IMR-90 (cell line): ENCODE measurements at regions not wholly inside any gene's neighbourhood (a gene's known extent, or its start where the extent isn't known, plus 50 kb on each side); places are given as distances from the start of the nearest gene placed in this dataset.

Source experiments
- ATAC-seq: fragments of 200-7000 bp; cut with Tn5 transposase; 2 replicates; pipeline ENCODE4 v1.9.1; 2020; ENCODE audit warnings: low read depth, mild to moderate bottlenecking, moderate library complexity
- BruUV-seq: library from RNA; stranded (reverse); fragments of 400-500 nt; replicated peaks from 2 replicates; lab custom pipeline; 2021; lab: Mats Ljungman, UMichigan
- CTCF ChIA-PET: fragments of 300-600 bp; formaldehyde crosslinking; extraction: SDS; loops from one replicate; lab custom pipeline; 2021; ENCODE audit warnings: antibody characterized with exemption; lab: Yijun Ruan, JAX
- POLR2A ChIA-PET: fragments of 300-600 bp; sonication (Branson Sonifier 250); formaldehyde crosslinking; loops from one replicate; lab custom pipeline; 2022; ENCODE audit warnings: antibody characterized with exemption; ENCODE audit not compliant: unreplicated experiment; lab: Charles Lee
- DNase-seq: peaks from one replicate; pipeline ENCODE4 v3.0.0; 2013
- H2AFZ ChIP-seq: replicated peaks from 2 replicates; pipeline ENCODE3; 2013; ENCODE audit warnings: low read length, mild to moderate bottlenecking; ENCODE audit not compliant: poor library complexity
- H2AK5ac ChIP-seq: 2 replicates; pipeline ENCODE4 v1.6.1; 2013; ENCODE audit warnings: low read depth, low read length, inconsistent platforms
- H2AK9ac ChIP-seq: replicated peaks from 2 replicates; pipeline ENCODE3; 2013; ENCODE audit warnings: mild to moderate bottlenecking, low read depth, low read length, moderate library complexity; ENCODE audit not compliant: poor library complexity
- H2BK120ac ChIP-seq: 2 replicates; pipeline ENCODE4 v1.6.1; 2013; ENCODE audit warnings: low read depth, low read length, inconsistent platforms
- H2BK15ac ChIP-seq: 3 replicates; pipeline ENCODE4 v1.6.1; 2013; ENCODE audit warnings: low read depth, low read length, inconsistent platforms
- H2BK20ac ChIP-seq: 2 replicates; pipeline ENCODE4 v1.6.1; 2013; ENCODE audit warnings: low read depth, mild to moderate bottlenecking, inconsistent platforms, low read length, moderate library complexity
- H2BK5ac ChIP-seq: 2 replicates; pipeline ENCODE4 v1.6.1; 2013; ENCODE audit warnings: mild to moderate bottlenecking, low read depth, low read length, inconsistent platforms; ENCODE audit not compliant: poor library complexity, severe bottlenecking
- H3K14ac ChIP-seq: replicated peaks from 2 replicates; pipeline ENCODE4 v1.6.1; 2013; ENCODE audit warnings: low read depth, low read length, inconsistent platforms
- H3K18ac ChIP-seq: 2 replicates; pipeline ENCODE4 v1.6.1; 2013; ENCODE audit warnings: low read depth, low read length, control low read depth
- H3K23ac ChIP-seq: 2 replicates; pipeline ENCODE4 v1.6.1; 2013; ENCODE audit warnings: low read depth, low read length, inconsistent platforms
- H3K27ac ChIP-seq: 2 replicates; pipeline ENCODE4 v1.5.1; 2013; ENCODE audit warnings: mild to moderate bottlenecking, control low read depth, low read length; ENCODE audit not compliant: insufficient read depth
- H3K27me3 ChIP-seq: 2 replicates; pipeline ENCODE4 v1.6.1; 2013; ENCODE audit warnings: low read length; ENCODE audit not compliant: control insufficient read depth, insufficient read depth
- H3K36me3 ChIP-seq: 2 replicates; pipeline ENCODE4 v1.6.1; 2013; ENCODE audit warnings: low read length, mixed read lengths; ENCODE audit not compliant: control insufficient read depth, insufficient read depth
- H3K4ac ChIP-seq: 2 replicates; pipeline ENCODE4 v1.6.1; 2013; ENCODE audit warnings: low read depth, low read length, inconsistent platforms
- H3K4me1 ChIP-seq: 2 replicates; pipeline ENCODE4 v1.6.1; 2013; ENCODE audit warnings: low read length, mixed read lengths; ENCODE audit not compliant: control insufficient read depth, insufficient read depth
- H3K4me2 ChIP-seq: 2 replicates; pipeline ENCODE4 v1.6.1; 2013; ENCODE audit warnings: low read depth, mild to moderate bottlenecking, control low read depth, low read length, moderate library complexity
- H3K4me3 ChIP-seq: 2 replicates; pipeline ENCODE4 v1.5.1; 2013; ENCODE audit warnings: low read depth, mild to moderate bottlenecking, control low read depth, low read length, moderate library complexity; ENCODE audit not compliant: insufficient read depth
- H3K56ac ChIP-seq: 2 replicates; pipeline ENCODE4 v1.6.1; 2013; ENCODE audit warnings: low read length, inconsistent platforms; ENCODE audit not compliant: insufficient read depth; ENCODE audit errors: extremely low read depth
- H3K79me1 ChIP-seq, 2 experiments: 2 replicates each; pipeline ENCODE4 v1.6.1; 2013; ENCODE audit warnings: low read length in 2 of 2, inconsistent platforms in 1 of 2, low read depth in 1 of 2
- H3K9ac ChIP-seq: 2 replicates; pipeline ENCODE4 v1.6.1; 2013; ENCODE audit warnings: low read depth, low read length, control low read depth
- H3K9me1 ChIP-seq: 2 replicates; pipeline ENCODE4 v1.6.1; 2013; ENCODE audit warnings: low read length, inconsistent platforms; ENCODE audit not compliant: insufficient read depth
- H3K9me3 ChIP-seq: 2 replicates; pipeline ENCODE4 v1.6.1; 2013; ENCODE audit warnings: low read length; ENCODE audit not compliant: control insufficient read depth, insufficient read depth
- H4K20me1 ChIP-seq: 2 replicates; pipeline ENCODE4 v1.6.1; 2013; ENCODE audit warnings: low read length, inconsistent platforms; ENCODE audit not compliant: insufficient read depth
- H4K5ac ChIP-seq: 2 replicates; pipeline ENCODE4 v1.6.1; 2013; ENCODE audit warnings: mild to moderate bottlenecking, low read depth, low read length, control low read depth
- H4K8ac ChIP-seq, 2 experiments: 2 replicates each; pipeline ENCODE4 v1.6.1; 2013; ENCODE audit warnings: low read depth in 2 of 2, low read length in 2 of 2, control low read depth in 1 of 2, inconsistent platforms in 1 of 2
- H4K91ac ChIP-seq: 2 replicates; pipeline ENCODE4 v1.6.1; 2013; ENCODE audit warnings: low read depth, low read length, inconsistent platforms; ENCODE audit not compliant: insufficient read depth
- BHLHE40 ChIP-seq: fragments of 150-350 bp; IDR thresholded peaks from 2 replicates; pipeline ENCODE4 v1.6.1; 2016; ENCODE audit warnings: mild to moderate bottlenecking, low read depth, low read length
- CEBPB ChIP-seq: IDR thresholded peaks from 2 replicates; pipeline ENCODE4 v1.6.1; 2012; ENCODE audit warnings: low read depth, low read length, improper control_type of control experiment
- CHD1 ChIP-seq: IDR thresholded peaks from 2 replicates; pipeline ENCODE4 v1.6.1; 2012; ENCODE audit warnings: low read depth, low read length, improper control_type of control experiment
- CTCF ChIP-seq: conservative IDR thresholded peaks from 2 replicates; pipeline ENCODE4 v1.5.1; 2012; ENCODE audit warnings: mild to moderate bottlenecking, low read depth, low read length, improper control_type of control experiment
- ELK1 ChIP-seq: fragments of 150-350 bp; IDR thresholded peaks from 2 replicates; pipeline ENCODE4 v1.6.1; 2016; ENCODE audit warnings: low read depth, mild to moderate bottlenecking, low read length, moderate library complexity, borderline replicate concordance
- FOS ChIP-seq: fragments of 150-350 bp; IDR thresholded peaks from 2 replicates; pipeline ENCODE4 v1.6.1; 2016; ENCODE audit warnings: low read depth, low read length
- MAFK ChIP-seq: IDR thresholded peaks from 2 replicates; pipeline ENCODE4 v1.6.1; 2012; ENCODE audit warnings: low read depth, low read length, improper control_type of control experiment
- MAZ ChIP-seq: IDR thresholded peaks from 2 replicates; pipeline ENCODE4 v1.6.1; 2012; ENCODE audit warnings: low read depth, mild to moderate bottlenecking, low read length, improper control_type of control experiment, moderate library complexity, borderline replicate concordance
- MXI1 ChIP-seq: IDR thresholded peaks from 2 replicates; pipeline ENCODE4 v1.6.1; 2012; ENCODE audit warnings: low read depth, mild to moderate bottlenecking, low read length, moderate library complexity, borderline replicate concordance
- NFE2L2 ChIP-seq: fragments of 150-350 bp; IDR thresholded peaks from 2 replicates; pipeline ENCODE4 v1.6.1; 2016; ENCODE audit warnings: low read depth, mild to moderate bottlenecking, low read length
- POLR2A ChIP-seq: IDR thresholded peaks from 2 replicates; pipeline ENCODE4 v1.6.1; 2012; ENCODE audit warnings: mild to moderate bottlenecking, low read depth, low read length
- RAD21 ChIP-seq: IDR thresholded peaks from 2 replicates; pipeline ENCODE4 v1.6.1; 2012; ENCODE audit warnings: low read length, improper control_type of control experiment
- RCOR1 ChIP-seq: IDR thresholded peaks from 2 replicates; pipeline ENCODE4 v1.6.1; 2012; ENCODE audit warnings: mild to moderate bottlenecking, low read length, improper control_type of control experiment; ENCODE audit not compliant: insufficient replicate concordance
- RFX5 ChIP-seq: IDR thresholded peaks from 2 replicates; pipeline ENCODE4 v1.8.0; 2012; ENCODE audit warnings: low read depth, mild to moderate bottlenecking, low read length, moderate library complexity
- SMC3 ChIP-seq: fragments of 150-350 bp; IDR thresholded peaks from 2 replicates; pipeline ENCODE4 v1.6.1; 2016; ENCODE audit warnings: low read depth, mild to moderate bottlenecking, antibody characterized with exemption, low read length, moderate library complexity
- USF2 ChIP-seq: fragments of 150-350 bp; IDR thresholded peaks from 2 replicates; pipeline ENCODE4 v1.6.1; 2017; ENCODE audit warnings: mild to moderate bottlenecking, antibody characterized with exemption, low read length, low read depth
- WGBS, 2 experiments: methylation state at CpG; one replicate each; pipeline versions ENCODE4 v1.1.5 to v1.1.7; 2013; ENCODE audit warnings: missing lambda C conversion rate in 2 of 2; ENCODE audit not compliant: insufficient read length in 1 of 2; ENCODE audit errors: extremely low coverage in 2 of 2; 5-methylcytosine and 5-hydroxymethylcytosine counted together
- dilution Hi-C: fragments of 300-500 bp; cut with HindIII; formaldehyde crosslinking; loops from one replicate; pipeline ENCODE4 v1.14.3; 2018; ENCODE audit warnings: low sequenced_read_pairs; ENCODE audit not compliant: unreplicated experiment
- in situ Hi-C: fragments of 300-500 bp; cut with MboI; formaldehyde crosslinking; loops from 3 replicates; pipeline ENCODE4 v1.14.3; 2019; ENCODE audit warnings: low sequenced_read_pairs, inconsistent platforms, mixed read lengths
- intact Hi-C: fragments of 100-400 bp; cut with micrococcal nuclease; formaldehyde crosslinking; loops from 2 replicates; pipeline ENCODE4 v1.10.0; 2022

- H3K79me1 ChIP-seq = no peaks in the 10 kb centered on the region
- in situ Hi-C loops (loop anchor here (10.0 kb wide), 2 partner anchors 378 to 798 kb away; no protein-coding TSS in a partner anchor), dilution Hi-C loops (no loop called here)
Observed at GRCh38 chr10:123587110-123587509, 79.0 kb upstream of the GPR26 start.

More at GRCh38 chr10:123587110-123587509, 79.0 kb upstream of the GPR26 start:
- Histone ChIP-seq H2BK5ac (no peak overlapping the region), H3K9ac (no peak overlapping the region), H4K8ac (no peak overlapping the region), H2BK120ac (no peak overlapping the region), H2AK5ac (no peak overlapping the region), H2AK9ac (no peak overlapping the region), H3K4ac (no peak overlapping the region), H3K27me3 (no peaks in the 10 kb centered on the region), H3K9me3 (peaks cover 6% of the 10 kb centered on the region; the same call in 1 of the 2 replicates), H2BK15ac (no peak overlapping the region), H2BK20ac (no peak overlapping the region), H3K18ac (no peak overlapping the region), H3K9me1 (no peaks in the 10 kb centered on the region), H3K36me3 (no peaks in the 10 kb centered on the region), H4K20me1 (no peaks in the 10 kb centered on the region), H2AFZ (no peak overlapping the region), H3K27ac (no peak overlapping the region), H3K4me1 (no peaks in the 10 kb centered on the region), H4K5ac (no peak overlapping the region), H4K91ac (no peak overlapping the region), H3K23ac (no peak overlapping the region), H3K14ac (no peak overlapping the region), H3K56ac (no peak overlapping the region), H3K4me3 (no peak overlapping the region), H3K4me2 (no peak overlapping the region)
- DNase-seq (no peak), ATAC-seq (no peak)
- ChIA-PET CTCF (no interaction called here), POLR2A (no interaction called here)
- TF ChIP-seq MAZ (no peak), CHD1 (no peak), ELK1 (no peak), RFX5 (no peak), MXI1 (no peak), NFE2L2 (no peak), CTCF (no peak), SMC3 (no peak), POLR2A (no peak), MAFK (no peak), RCOR1 (no peak), BHLHE40 (no peak), USF2 (no peak), RAD21 (no peak), CEBPB (no peak), FOS (no peak)
- intact Hi-C loops = no loop called here
- no TSS peak for BruUV-seq
- no CpG with 5 or more reads among the region's 3 CpGs for WGBS, 2 experiments
